ENCODE measurements at regions not wholly inside any gene's neighbourhood (a gene's known extent, or its start where the extent isn't known, plus 50 kb on each side); places are given as distances from the start of the nearest gene placed in this dataset.

DNA sequence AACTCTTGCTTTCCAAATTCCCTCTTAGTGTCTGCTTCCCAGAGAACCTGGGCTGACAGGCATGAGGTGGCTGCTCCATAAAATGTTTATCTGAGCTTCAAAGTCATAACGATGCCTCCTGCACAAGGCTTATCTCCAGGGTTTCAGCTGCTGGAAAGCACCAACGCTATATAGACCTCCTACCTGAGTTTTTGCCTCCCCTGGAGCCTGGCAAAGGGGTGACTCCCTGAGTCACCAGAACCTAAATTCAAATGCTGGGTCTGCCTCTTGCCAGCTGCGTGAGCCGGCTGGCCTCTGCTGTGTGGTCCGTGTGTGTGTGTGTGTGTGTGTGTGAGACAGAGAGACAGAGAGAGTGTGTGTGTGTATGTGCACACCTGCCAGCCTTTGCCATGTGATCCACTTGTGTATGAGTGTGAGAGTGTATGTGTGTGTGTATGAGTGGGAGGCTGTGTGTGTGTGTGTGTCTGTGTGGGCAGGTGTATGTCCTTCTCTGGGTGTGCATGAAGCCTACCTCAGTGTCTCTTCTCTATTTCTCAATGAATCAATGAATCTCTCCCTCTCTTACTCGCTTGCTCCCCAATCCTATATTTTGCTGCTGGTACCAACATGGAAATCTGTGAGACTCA is 714.9 kb downstream of the MATN1 start (continued):
- TF ChIP-seq SP1 (IDR thresholded peaks at IDR 0.05) = no peak

GRCh38 chr1:30005972-30006619 is 717.3 kb downstream of the MATN1 start:
- TF ChIP-seq MAX (IDR thresholded peaks at IDR 0.05) (no peak), RXRA (IDR thresholded peaks at IDR 0.05) (no peak), TAF1 (conservative IDR thresholded peaks at IDR 0.05) (no peak)
- Histone ChIP-seq H3K27me3 (ENCODE audit: control insufficient read depth in 4 of 4, insufficient read depth in 4 of 4, low read length in 3 of 4) (no peaks in the 10 kb centered on the region), H3K9ac (ENCODE audit: low read depth in 1 of 2, low read length in 2 of 2) (no peak overlapping the region), H3K27ac (ENCODE audit: low read depth in 1 of 2, low read length in 2 of 2) (no peak overlapping the region), H3K4me3 (ENCODE audit: low read depth in 1 of 3, low read length in 3 of 3) (no peak overlapping the region), H3K36me3 (ENCODE audit: control insufficient read depth in 4 of 4, insufficient read depth in 3 of 4, low read depth in 1 of 4, low read length in 3 of 4) (no peaks in the 10 kb centered on the region), H3K4me1 (ENCODE audit: control insufficient read depth in 4 of 4, insufficient read depth in 4 of 4, low read length in 3 of 4) (no peaks in the 10 kb centered on the region), H3K9me3 (ENCODE audit: control insufficient read depth in 4 of 4, low read length in 3 of 4) (no peaks in the 10 kb centered on the region)
- WGBS = 47% methylated on average over 5 of the region's 5 CpGs
- DNase-seq (ENCODE audit: low spot score) = no peak

GRCh38 chr1:30001732-30002039 is 721.7 kb downstream of the MATN1 start:
- no peak overlapping the region for H3K9ac ChIP-seq (ENCODE audit: low read depth in 1 of 2, low read length in 2 of 2)
- no peak for DNase-seq (ENCODE audit: low spot score)
- no peaks in the 10 kb centered on the region for H3K4me1 ChIP-seq (ENCODE audit: control insufficient read depth in 4 of 4, insufficient read depth in 4 of 4, low read length in 3 of 4)
- H3K9me3 ChIP-seq (ENCODE audit: control insufficient read depth in 4 of 4, low read length in 3 of 4) = no peaks in the 10 kb centered on the region
- no peaks in the 10 kb centered on the region for H3K27me3 ChIP-seq (ENCODE audit: control insufficient read depth in 4 of 4, insufficient read depth in 4 of 4, low read length in 3 of 4)
- no peak overlapping the region for H3K27ac ChIP-seq (ENCODE audit: low read depth in 1 of 2, low read length in 2 of 2)
- TF ChIP-seq MAX (IDR thresholded peaks at IDR 0.05) (no peak), TAF1 (conservative IDR thresholded peaks at IDR 0.05) (no peak), YY1 (IDR thresholded peaks at IDR 0.05) (no peak), JUND (IDR thresholded peaks at IDR 0.05) (no peak), GABPA (IDR thresholded peaks at IDR 0.05 in 1 of 2, conservative IDR thresholded peaks at IDR 0.05 in 1 of 2) (no peak), HNF4G (IDR thresholded peaks at IDR 0.05) (no peak), RAD21 (IDR thresholded peaks at IDR 0.05) (no peak)
- WGBS = 80% methylated on average over 5 of the region's 5 CpGs
- H3K4me3 ChIP-seq (ENCODE audit: low read depth in 1 of 3, low read length in 3 of 3) = no peak overlapping the region
- no peaks in the 10 kb centered on the region for H3K36me3 ChIP-seq (ENCODE audit: control insufficient read depth in 4 of 4, insufficient read depth in 3 of 4, low read depth in 1 of 4, low read length in 3 of 4)

GRCh38 chr1:30001011-30001731 is 722.2 kb downstream of the MATN1 start:
- no peaks in the 10 kb centered on the region for H3K27me3 ChIP-seq (ENCODE audit: control insufficient read depth in 4 of 4, insufficient read depth in 4 of 4, low read length in 3 of 4)
- DNase-seq (ENCODE audit: low spot score) = no peak
- WGBS = 62% methylated on average over 15 of the region's 15 CpGs
- TF ChIP-seq RAD21 (IDR thresholded peaks at IDR 0.05) (no peak), ATF3 (IDR thresholded peaks at IDR 0.05) (no peak), FOXA2 (IDR thresholded peaks at IDR 0.05) (no peak), NR2F2 (IDR thresholded peaks at IDR 0.05) (no peak), HNF4A (conservative IDR thresholded peaks at IDR 0.05) (no peak), GABPA (IDR thresholded peaks at IDR 0.05 in 1 of 2, conservative IDR thresholded peaks at IDR 0.05 in 1 of 2) (no peak), HNF4G (IDR thresholded peaks at IDR 0.05) (no peak), RXRA (IDR thresholded peaks at IDR 0.05) (no peak), JUND (IDR thresholded peaks at IDR 0.05) (no peak), TAF1 (conservative IDR thresholded peaks at IDR 0.05) (no peak), FOXA1 (IDR thresholded peaks at IDR 0.05) (no peak), CTCF (IDR thresholded peaks at IDR 0.05; ENCODE audit: low read depth, low read length, missing input control) (no peak), MAX (IDR thresholded peaks at IDR 0.05) (no peak), YY1 (IDR thresholded peaks at IDR 0.05) (no peak), EGR1 (IDR thresholded peaks at IDR 0.05; ENCODE audit: low read depth in 2 of 2) (no peak), SP1 (IDR thresholded peaks at IDR 0.05) (no peak)
- TF ChIP-seq, protein P1, sequence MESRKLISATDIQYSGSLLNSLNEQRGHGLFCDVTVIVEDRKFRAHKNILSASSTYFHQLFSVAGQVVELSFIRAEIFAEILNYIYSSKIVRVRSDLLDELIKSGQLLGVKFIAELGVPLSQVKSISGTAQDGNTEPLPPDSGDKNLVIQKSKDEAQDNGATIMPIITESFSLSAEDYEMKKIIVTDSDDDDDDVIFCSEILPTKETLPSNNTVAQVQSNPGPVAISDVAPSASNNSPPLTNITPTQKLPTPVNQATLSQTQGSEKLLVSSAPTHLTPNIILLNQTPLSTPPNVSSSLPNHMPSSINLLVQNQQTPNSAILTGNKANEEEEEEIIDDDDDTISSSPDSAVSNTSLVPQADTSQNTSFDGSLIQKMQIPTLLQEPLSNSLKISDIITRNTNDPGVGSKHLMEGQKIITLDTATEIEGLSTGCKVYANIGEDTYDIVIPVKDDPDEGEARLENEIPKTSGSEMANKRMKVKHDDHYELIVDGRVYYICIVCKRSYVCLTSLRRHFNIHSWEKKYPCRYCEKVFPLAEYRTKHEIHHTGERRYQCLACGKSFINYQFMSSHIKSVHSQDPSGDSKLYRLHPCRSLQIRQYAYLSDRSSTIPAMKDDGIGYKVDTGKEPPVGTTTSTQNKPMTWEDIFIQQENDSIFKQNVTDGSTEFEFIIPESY (IDR thresholded peaks at IDR 0.05) = no peak

More at GRCh38 chr1:30001011-30001731, 722.2 kb downstream of the MATN1 start:
- Histone ChIP-seq H3K4me1 (ENCODE audit: control insufficient read depth in 4 of 4, insufficient read depth in 4 of 4, low read length in 3 of 4) (no peaks in the 10 kb centered on the region), H3K9ac (ENCODE audit: low read depth in 1 of 2, low read length in 2 of 2) (no peak overlapping the region), H3K9me3 (ENCODE audit: control insufficient read depth in 4 of 4, low read length in 3 of 4) (no peaks in the 10 kb centered on the region), H3K4me3 (ENCODE audit: low read depth in 1 of 3, low read length in 3 of 3) (no peak overlapping the region), H3K36me3 (ENCODE audit: control insufficient read depth in 4 of 4, insufficient read depth in 3 of 4, low read depth in 1 of 4, low read length in 3 of 4) (no peaks in the 10 kb centered on the region), H3K27ac (ENCODE audit: low read depth in 1 of 2, low read length in 2 of 2) (no peak overlapping the region)
